GM12875 (cell line): ENCODE measurements at regions not wholly inside any gene's neighbourhood (a gene's known extent, or its start where the extent isn't known, plus 50 kb on each side); places are given as distances from the start of the nearest gene placed in this dataset.

Experiments used
- H3K4me3 ChIP-seq: one replicate; pipeline ENCODE4 v1.5.1; 2011; ENCODE audit warnings: low read depth, low read length, control low read depth
- CTCF ChIP-seq: IDR thresholded peaks from 2 replicates; pipeline ENCODE4 v1.5.1; 2011; ENCODE audit warnings: low read depth, mild to moderate bottlenecking, control low read depth, inconsistent platforms, low read length, moderate library complexity, borderline replicate concordance; ENCODE audit not compliant: insufficient read depth

- TF ChIP-seq CTCF = no peak
- H3K4me3 ChIP-seq = no peak overlapping the region
These were observed 243.0 kb upstream of the RUNX1 start for GRCh38 chr21:35291973-35292627.

- H3K4me3 ChIP-seq = no peak overlapping the region
- no peak for TF ChIP-seq CTCF
These were observed 241.9 kb upstream of the RUNX1 start for GRCh38 chr21:35291034-35291433.

- TF ChIP-seq CTCF = no peak
These were observed 239.1 kb upstream of the RUNX1 start for GRCh38 chr21:35288238-35288637.

GRCh38 chr21:35284199-35284598 lies 235.1 kb upstream of the RUNX1 start:
- no peak for TF ChIP-seq CTCF
- H3K4me3 ChIP-seq = no peak overlapping the region

More at GRCh38 chr21:35288238-35288637, 239.1 kb upstream of the RUNX1 start:
- H3K4me3 ChIP-seq = no peak overlapping the region

GRCh38 chr21:35282944-35283343 lies 233.8 kb upstream of the RUNX1 start:
- TF ChIP-seq CTCF = no peak
- no peak overlapping the region for H3K4me3 ChIP-seq

GRCh38 chr21:35281956-35282355 lies 232.9 kb upstream of the RUNX1 start:
- H3K4me3 ChIP-seq = no peak overlapping the region
- no peak for TF ChIP-seq CTCF

- no peak overlapping the region for H3K4me3 ChIP-seq
- no peak for TF ChIP-seq CTCF
These were observed 231.1 kb upstream of the RUNX1 start for GRCh38 chr21:35280231-35280630.
